Keratinocyte (primary cell): ENCODE measurements at regions not wholly inside any gene's neighbourhood (a gene's known extent, or its start where the extent isn't known, plus 50 kb on each side); places are given as distances from the start of the nearest gene placed in this dataset.

Source experiments
- DNase-seq: peaks from one replicate; pipeline ENCODE4 v3.0.0-alpha.2; 2011; ENCODE audit warnings: low read depth, missing footprints, low spot score
- FAIRE-seq: peaks from 2 replicates; lab custom pipeline; 2011; peaks lifted over from hg19 to GRCh38; lab: Jason Lieb, UNC
- H2AFZ ChIP-seq: 2 replicates; pipeline ENCODE4 v1.6.0; 2012; ENCODE audit warnings: low read length, control low read depth, inconsistent platforms; ENCODE audit not compliant: control insufficient read depth
- H3K27ac ChIP-seq: 2 replicates; pipeline ENCODE4 v1.5.1; 2011; ENCODE audit warnings: low read length; ENCODE audit not compliant: control insufficient read depth, insufficient read depth
- H3K27me3 ChIP-seq: 3 replicates; pipeline ENCODE4 v1.6.0; 2011; ENCODE audit warnings: low read length; ENCODE audit not compliant: control insufficient read depth, insufficient read depth; ENCODE audit errors: extremely low read depth
- H3K36me3 ChIP-seq, 2 experiments: 2 replicates in 1 of 2; 3 replicates in 1 of 2; pipeline ENCODE4 v1.5.1; 2011; ENCODE audit warnings: low read length in 2 of 2, mild to moderate bottlenecking in 1 of 2; ENCODE audit not compliant: control insufficient read depth in 2 of 2, insufficient read depth in 2 of 2; ENCODE audit errors: extremely low read depth in 1 of 2
- H3K4me1 ChIP-seq: 3 replicates; pipeline ENCODE4 v1.5.1; 2011; ENCODE audit warnings: low read length; ENCODE audit not compliant: control insufficient read depth, insufficient read depth; ENCODE audit errors: extremely low read depth
- H3K4me2 ChIP-seq: 3 replicates; pipeline ENCODE4 v1.6.0; 2011; ENCODE audit warnings: low read depth, low read length; ENCODE audit not compliant: control insufficient read depth, insufficient read depth; ENCODE audit errors: extremely low read depth
- H3K4me3 ChIP-seq, 3 experiments: fragments of 200-600 bp in 1 of 3; sonication (generic) in 1 of 3; 2 replicates in 2 of 3; 3 replicates in 1 of 3; pipeline ENCODE4 v1.5.1; 2011 to 2016; ENCODE audit warnings: low read length in 3 of 3, mild to moderate bottlenecking in 3 of 3, control low read depth in 2 of 3, inconsistent platforms in 1 of 3, low read depth in 1 of 3, mixed read lengths in 1 of 3, mixed run types in 1 of 3, moderate library complexity in 1 of 3; ENCODE audit not compliant: control insufficient read depth in 2 of 3, insufficient read depth in 2 of 3; ENCODE audit errors: extremely low read depth in 1 of 3
- H3K79me2 ChIP-seq: 2 replicates; pipeline ENCODE4 v1.6.0; 2012; ENCODE audit warnings: low read length; ENCODE audit not compliant: control insufficient read depth, insufficient read depth
- H3K9ac ChIP-seq: 3 replicates; pipeline ENCODE4 v1.6.0; 2011; ENCODE audit warnings: low read length; ENCODE audit not compliant: control insufficient read depth, insufficient read depth; ENCODE audit errors: extremely low read depth
- H3K9me1 ChIP-seq: 3 replicates; pipeline ENCODE4 v1.6.0; 2011; ENCODE audit warnings: low read length; ENCODE audit not compliant: control insufficient read depth, insufficient read depth; ENCODE audit errors: extremely low read depth
- H3K9me3 ChIP-seq: 2 replicates; pipeline ENCODE4 v1.5.1; 2012; ENCODE audit warnings: low read depth, low read length; ENCODE audit not compliant: control insufficient read depth
- H4K20me1 ChIP-seq: 3 replicates; pipeline ENCODE4 v1.6.0; 2011; ENCODE audit warnings: low read length; ENCODE audit not compliant: control insufficient read depth, insufficient read depth; ENCODE audit errors: extremely low read depth
- EZH2 ChIP-seq: IDR thresholded peaks from one replicate; pipeline ENCODE4 v1.6.1; 2012; ENCODE audit warnings: inconsistent platforms, mild to moderate bottlenecking, low read length, moderate library complexity
- dilution Hi-C: fragments of 300-500 bp; cut with MboI; formaldehyde crosslinking; loops from one replicate; pipeline ENCODE4 v1.7.0; 2020; ENCODE audit warnings: low sequenced_read_pairs; ENCODE audit not compliant: extremely low pct_ligation_motif_present
- TF ChIP-seq, protein P1 (sequence below), 3 experiments: IDR thresholded peaks in 1 of 3; conservative IDR thresholded peaks in 1 of 3; optimal IDR thresholded peaks in 1 of 3; 2 replicates in 2 of 3; 3 replicates in 1 of 3; pipeline versions ENCODE3 to v1.5.1; 2011; ENCODE audit warnings: low read length in 3 of 3, mild to moderate bottlenecking in 3 of 3, moderate library complexity in 2 of 3, control low read depth in 1 of 3, inconsistent platforms in 1 of 3; ENCODE audit not compliant: insufficient read depth in 2 of 3; ENCODE audit errors: extremely low read depth in 1 of 3

DNA sequence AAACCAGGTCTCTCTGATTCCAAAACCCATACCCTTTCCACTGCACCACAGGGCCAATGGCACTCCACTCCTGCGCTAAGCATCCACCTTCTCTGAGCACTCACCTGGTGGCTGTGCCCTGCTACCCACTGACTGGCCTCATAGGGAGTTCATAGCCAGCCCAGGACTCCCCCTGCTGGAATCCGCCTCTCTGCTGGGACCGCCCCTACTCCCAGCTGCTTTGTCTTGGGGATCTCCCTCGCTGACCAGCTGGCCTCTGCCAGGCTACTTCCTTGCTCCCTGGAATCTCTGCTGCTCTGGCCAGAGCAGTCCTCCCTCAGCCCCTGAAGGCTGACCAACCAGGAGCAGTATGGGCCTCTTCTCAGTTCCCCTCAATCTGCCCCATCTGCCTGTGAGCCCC is 129.7 kb downstream of the FAXC start:
- DNase-seq (no peak), FAIRE-seq (no peak)
- Histone ChIP-seq H3K36me3 (no peaks in the 10 kb centered on the region), H3K27me3 (peaks cover 3% of the 10 kb centered on the region), H3K4me3 (no peak overlapping the region), H3K9me1 (no peaks in the 10 kb centered on the region), H3K27ac (no peak overlapping the region), H4K20me1 (no peaks in the 10 kb centered on the region), H3K4me1 (no peaks in the 10 kb centered on the region), H3K9ac (no peak overlapping the region), H3K79me2 (no peaks in the 10 kb centered on the region), H3K9me3 (no peaks in the 10 kb centered on the region), H2AFZ (no peak overlapping the region), H3K4me2 (no peak overlapping the region)
- dilution Hi-C loops = no loop called here
- TF ChIP-seq EZH2 = no peak
- TF ChIP-seq, protein P1, sequence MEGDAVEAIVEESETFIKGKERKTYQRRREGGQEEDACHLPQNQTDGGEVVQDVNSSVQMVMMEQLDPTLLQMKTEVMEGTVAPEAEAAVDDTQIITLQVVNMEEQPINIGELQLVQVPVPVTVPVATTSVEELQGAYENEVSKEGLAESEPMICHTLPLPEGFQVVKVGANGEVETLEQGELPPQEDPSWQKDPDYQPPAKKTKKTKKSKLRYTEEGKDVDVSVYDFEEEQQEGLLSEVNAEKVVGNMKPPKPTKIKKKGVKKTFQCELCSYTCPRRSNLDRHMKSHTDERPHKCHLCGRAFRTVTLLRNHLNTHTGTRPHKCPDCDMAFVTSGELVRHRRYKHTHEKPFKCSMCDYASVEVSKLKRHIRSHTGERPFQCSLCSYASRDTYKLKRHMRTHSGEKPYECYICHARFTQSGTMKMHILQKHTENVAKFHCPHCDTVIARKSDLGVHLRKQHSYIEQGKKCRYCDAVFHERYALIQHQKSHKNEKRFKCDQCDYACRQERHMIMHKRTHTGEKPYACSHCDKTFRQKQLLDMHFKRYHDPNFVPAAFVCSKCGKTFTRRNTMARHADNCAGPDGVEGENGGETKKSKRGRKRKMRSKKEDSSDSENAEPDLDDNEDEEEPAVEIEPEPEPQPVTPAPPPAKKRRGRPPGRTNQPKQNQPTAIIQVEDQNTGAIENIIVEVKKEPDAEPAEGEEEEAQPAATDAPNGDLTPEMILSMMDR (optimal IDR thresholded peaks at IDR 0.05 in 1 of 3, IDR thresholded peaks at IDR 0.05 in 1 of 3, conservative IDR thresholded peaks at IDR 0.05 in 1 of 3; ENCODE audit: extremely low read depth in 1 of 3, insufficient read depth in 2 of 3, low read length in 3 of 3) = peak; percentile 21 to 48 (median 27)

GRCh38 chr6:99216959-99217358 is 132.5 kb downstream of the FAXC start:
- H3K79me2 ChIP-seq = no peaks in the 10 kb centered on the region
- no peaks in the 10 kb centered on the region for H3K4me1 ChIP-seq
- H3K9me3 ChIP-seq = no peaks in the 10 kb centered on the region
- DNase-seq (no peak), FAIRE-seq (no peak)
- no peak overlapping the region for H3K27ac ChIP-seq
- no peak overlapping the region for H2AFZ ChIP-seq
- H3K36me3 ChIP-seq = no peaks in the 10 kb centered on the region
- dilution Hi-C loops = no loop called here
- H3K9ac ChIP-seq = no peak overlapping the region
- H3K9me1 ChIP-seq = no peaks in the 10 kb centered on the region
- H3K4me3 ChIP-seq = no peak overlapping the region
- peaks cover 3% of the 10 kb centered on the region for H3K27me3 ChIP-seq
- TF ChIP-seq, protein P1 (optimal IDR thresholded peaks at IDR 0.05 in 1 of 3, IDR thresholded peaks at IDR 0.05 in 1 of 3, conservative IDR thresholded peaks at IDR 0.05 in 1 of 3; ENCODE audit: extremely low read depth in 1 of 3, insufficient read depth in 2 of 3, low read length in 3 of 3) = no peak
- no peak for TF ChIP-seq EZH2
- no peaks in the 10 kb centered on the region for H4K20me1 ChIP-seq
- no peak overlapping the region for H3K4me2 ChIP-seq
